GM23338 (cell line): ENCODE measurements at regions not wholly inside any gene's neighbourhood (a gene's known extent, or its start where the extent isn't known, plus 50 kb on each side); places are given as distances from the start of the nearest gene placed in this dataset.

ENCODE experiments used
- ATAC-seq: fragments of 200-7000 bp; cut with Tn5 transposase; 3 replicates; pipeline ENCODE4 v1.9.1; 2020
- DNase-seq: peaks from one replicate; pipeline ENCODE4 v3.0.0-alpha.2; 2015; ENCODE audit warnings: low spot score
- H2AFZ ChIP-seq: fragments of 200-600 bp; sonication (generic); 2 replicates; pipeline ENCODE4 v1.8.0; 2016; ENCODE audit warnings: antibody characterized with exemption, mild to moderate bottlenecking, moderate library complexity
- H3F3A ChIP-seq: fragments of 200-600 bp; sonication (generic); replicated peaks from 2 replicates; pipeline ENCODE4 v1.8.0; 2017; ENCODE audit warnings: antibody characterized with exemption, mixed run types, low read depth
- H3K27ac ChIP-seq: fragments of 200-600 bp; sonication (generic); 2 replicates; pipeline ENCODE4 v1.6.1; 2016; ENCODE audit warnings: low read depth
- H3K27me3 ChIP-seq: fragments of 200-600 bp; sonication (generic); 2 replicates; pipeline ENCODE4 v1.8.0; 2016; ENCODE audit warnings: mild to moderate bottlenecking, mixed run types, moderate library complexity; ENCODE audit not compliant: insufficient read depth
- H3K36me3 ChIP-seq: fragments of 200-600 bp; sonication (generic); 2 replicates; pipeline ENCODE4 v1.8.0; 2016; ENCODE audit warnings: mild to moderate bottlenecking; ENCODE audit not compliant: insufficient read depth
- H3K4me1 ChIP-seq: fragments of 200-600 bp; sonication (generic); 2 replicates; pipeline ENCODE4 v1.8.0; 2016; ENCODE audit warnings: mild to moderate bottlenecking, moderate library complexity; ENCODE audit not compliant: insufficient read depth
- H3K4me2 ChIP-seq: fragments of 200-600 bp; sonication (generic); 2 replicates; pipeline ENCODE4 v1.7.1; 2017; ENCODE audit warnings: mixed run types
- H3K4me3 ChIP-seq: fragments of 200-600 bp; sonication (generic); 2 replicates; pipeline ENCODE4 v1.6.1; 2016; ENCODE audit warnings: mixed run types
- H3K79me2 ChIP-seq: fragments of 200-600 bp; sonication (generic); replicated peaks from 2 replicates; pipeline ENCODE4 v1.8.0; 2017; ENCODE audit warnings: mild to moderate bottlenecking; ENCODE audit not compliant: insufficient read depth
- H3K9me2 ChIP-seq: fragments of 200-600 bp; sonication (generic); 2 replicates; pipeline ENCODE4 v1.8.0; 2017; ENCODE audit not compliant: insufficient read depth
- H4K20me1 ChIP-seq: fragments of 200-600 bp; sonication (generic); replicated peaks from 2 replicates; pipeline ENCODE4 v1.8.0; 2017; ENCODE audit warnings: mild to moderate bottlenecking; ENCODE audit not compliant: insufficient read depth
- H3K27ac Mint-ChIP-seq: 2 replicates; pipeline ENCODE4 v1.8.0; 2020; ENCODE audit warnings: inconsistent platforms, mild to moderate bottlenecking, moderate library complexity, mixed read lengths
- H3K27me3 Mint-ChIP-seq: 3 replicates; pipeline ENCODE4 v1.8.0; 2022; ENCODE audit warnings: low read depth, mild to moderate bottlenecking, moderate library complexity, mixed read lengths, inconsistent platforms; ENCODE audit not compliant: insufficient read depth, poor library complexity
- H3K36me3 Mint-ChIP-seq: 3 replicates; pipeline ENCODE4 v1.8.0; 2021; ENCODE audit warnings: low read depth, mild to moderate bottlenecking, inconsistent platforms, moderate library complexity, mixed read lengths
- H3K4me1 Mint-ChIP-seq: 3 replicates; pipeline ENCODE4 v1.8.0; 2020; ENCODE audit warnings: mild to moderate bottlenecking, inconsistent platforms, mixed read lengths
- H3K4me3 Mint-ChIP-seq: 3 replicates; pipeline ENCODE4 v1.8.0; 2021; ENCODE audit warnings: moderate library complexity, mild to moderate bottlenecking, inconsistent platforms, mixed read lengths
- H3K9me3 Mint-ChIP-seq: 3 replicates; pipeline ENCODE4 v1.8.0; 2020; ENCODE audit warnings: moderate library complexity, mild to moderate bottlenecking, inconsistent platforms, mixed read lengths
- STAT1 ChIP-seq: IDR thresholded peaks from one replicate; pipeline ENCODE4 v1.6.1; 2016; ENCODE audit warnings: antibody characterized with exemption; ENCODE audit not compliant: unreplicated experiment
- ZNF114 ChIP-seq: fragments of 250-450 bp; sonication (Bioruptor Pico); IDR thresholded peaks from 2 replicates; pipeline ENCODE4 v1.5.0; 2020; ENCODE audit warnings: mild to moderate bottlenecking, moderate library complexity
- TF ChIP-seq, protein P1 (sequence below): IDR thresholded peaks from one replicate; pipeline ENCODE4 v1.6.1; 2018; ENCODE audit warnings: antibody characterized with exemption; ENCODE audit not compliant: unreplicated experiment

DNA sequence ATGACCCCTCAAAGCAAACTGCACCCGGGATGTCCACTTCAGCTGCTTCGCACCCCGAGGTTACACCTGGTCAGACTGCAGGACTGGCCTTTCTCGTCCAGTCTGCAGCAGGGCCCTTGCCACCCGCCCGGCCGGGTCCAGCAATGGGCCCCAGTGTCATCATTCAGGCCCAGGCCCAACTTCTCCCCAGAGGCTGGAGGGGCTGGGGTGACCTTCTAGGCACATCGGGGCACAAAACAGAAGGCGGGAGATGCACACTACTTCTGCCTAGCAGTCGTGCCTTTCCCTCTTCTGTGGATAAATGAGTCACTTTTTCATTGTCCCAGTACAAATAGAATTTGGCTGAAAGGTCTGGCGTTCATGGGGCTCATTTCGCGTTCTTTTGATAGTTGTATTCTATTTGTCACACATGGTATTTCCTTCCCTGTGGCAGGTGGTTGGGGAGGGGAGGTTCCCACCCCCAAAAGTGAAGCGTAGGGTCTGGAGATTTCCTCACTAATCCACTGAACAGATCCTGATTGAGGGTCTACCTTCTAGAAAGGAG lies 56.9 kb upstream of the ID2 start:
- Mint-ChIP-seq H3K4me3 (no peak overlapping the region), H3K27me3 (peaks cover 5% of the 10 kb centered on the region), H3K36me3 (no peaks in the 10 kb centered on the region), H3K4me1 (peaks cover 7% of the 10 kb centered on the region; the same call in 1 of the 3 replicates), H3K9me3 (no peaks in the 10 kb centered on the region; the same call in 2 of the 3 replicates), H3K27ac (no peak overlapping the region)
- H3K27ac ChIP-seq, result no peak overlapping the region
- no peaks in the 10 kb centered on the region for H3K36me3 ChIP-seq
- H3F3A ChIP-seq, result no peaks in the 10 kb centered on the region
- H3K4me1 ChIP-seq, result no peaks in the 10 kb centered on the region
- no peak overlapping the region for H3K4me3 ChIP-seq
- TF ChIP-seq ZNF114 (CRISPR knock-in tag) (no peak), STAT1 (no peak)
- H4K20me1 ChIP-seq, result no peaks in the 10 kb centered on the region
- ATAC-seq, result no peak
- no peaks in the 10 kb centered on the region for H3K9me2 ChIP-seq
- DNase-seq, result no peak
- no peak overlapping the region for H2AFZ ChIP-seq
- H3K4me2 ChIP-seq, result no peak overlapping the region
- no peaks in the 10 kb centered on the region for H3K79me2 ChIP-seq
- no peaks in the 10 kb centered on the region for H3K27me3 ChIP-seq

DNA sequence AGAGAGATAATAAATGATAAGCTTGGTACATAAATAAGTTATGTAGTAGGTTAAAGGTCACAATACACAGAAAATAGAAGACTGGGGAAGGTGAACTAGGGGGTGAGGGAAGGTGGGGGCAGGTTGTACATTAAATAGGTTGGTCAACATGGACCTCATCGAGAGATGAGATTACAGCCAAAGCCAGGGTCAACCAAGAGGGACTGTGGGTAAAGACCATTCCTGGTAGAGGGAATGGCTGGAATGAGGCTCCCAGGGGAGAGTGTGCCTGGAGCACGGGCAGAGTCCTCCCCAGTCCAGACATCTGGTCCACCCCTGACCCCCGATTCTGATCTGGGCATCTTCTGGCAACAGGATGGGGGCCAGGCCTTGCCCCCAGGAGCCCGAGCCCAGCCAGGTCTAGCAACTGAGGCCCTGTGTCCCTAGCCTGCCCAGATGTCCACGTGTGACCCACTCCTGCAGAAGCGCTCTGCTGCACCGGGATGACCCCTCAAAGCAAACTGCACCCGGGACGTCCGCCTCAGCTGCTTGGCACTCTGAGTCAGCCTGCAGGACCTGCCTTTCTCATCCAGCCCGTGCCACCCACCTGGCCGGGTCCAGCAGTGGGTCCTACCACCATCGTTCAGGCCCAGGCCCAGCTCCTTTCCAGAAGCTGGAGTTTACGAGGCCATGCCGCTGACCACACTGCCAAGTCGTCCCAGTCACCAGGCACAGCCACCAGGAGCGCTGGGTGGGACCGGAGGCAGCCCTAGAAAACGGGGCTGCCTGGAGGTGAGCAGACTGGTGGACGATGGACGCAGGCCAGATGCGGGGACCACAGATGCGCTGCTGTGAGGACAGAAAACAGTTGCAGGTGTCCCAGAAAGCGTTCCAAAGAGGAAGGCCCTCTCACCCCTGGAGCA lies 56.2 kb upstream of the ID2 start:
- H3K27me3 Mint-ChIP-seq, result peaks cover 1% of the 10 kb centered on the region
- no peak overlapping the region for H3K27ac Mint-ChIP-seq
- no peak for ATAC-seq

More for the DNA sequence above, 56.2 kb upstream of the ID2 start:
- no peaks in the 10 kb centered on the region for H3F3A ChIP-seq
- H3K9me2 ChIP-seq, result no peaks in the 10 kb centered on the region
- no peak overlapping the region for H2AFZ ChIP-seq
- no peaks in the 10 kb centered on the region for H4K20me1 ChIP-seq
- Mint-ChIP-seq H3K4me3 (no peak overlapping the region), H3K4me1 (peaks cover 7% of the 10 kb centered on the region; the same call in 1 of the 3 replicates), H3K9me3 (no peaks in the 10 kb centered on the region; the same call in 2 of the 3 replicates), H3K36me3 (no peaks in the 10 kb centered on the region)
- H3K27me3 ChIP-seq, result no peaks in the 10 kb centered on the region
- no peak overlapping the region for H3K4me3 ChIP-seq
- DNase-seq, result no peak
- no peaks in the 10 kb centered on the region for H3K79me2 ChIP-seq
- H3K27ac ChIP-seq, result no peak overlapping the region
- TF ChIP-seq, protein P1, sequence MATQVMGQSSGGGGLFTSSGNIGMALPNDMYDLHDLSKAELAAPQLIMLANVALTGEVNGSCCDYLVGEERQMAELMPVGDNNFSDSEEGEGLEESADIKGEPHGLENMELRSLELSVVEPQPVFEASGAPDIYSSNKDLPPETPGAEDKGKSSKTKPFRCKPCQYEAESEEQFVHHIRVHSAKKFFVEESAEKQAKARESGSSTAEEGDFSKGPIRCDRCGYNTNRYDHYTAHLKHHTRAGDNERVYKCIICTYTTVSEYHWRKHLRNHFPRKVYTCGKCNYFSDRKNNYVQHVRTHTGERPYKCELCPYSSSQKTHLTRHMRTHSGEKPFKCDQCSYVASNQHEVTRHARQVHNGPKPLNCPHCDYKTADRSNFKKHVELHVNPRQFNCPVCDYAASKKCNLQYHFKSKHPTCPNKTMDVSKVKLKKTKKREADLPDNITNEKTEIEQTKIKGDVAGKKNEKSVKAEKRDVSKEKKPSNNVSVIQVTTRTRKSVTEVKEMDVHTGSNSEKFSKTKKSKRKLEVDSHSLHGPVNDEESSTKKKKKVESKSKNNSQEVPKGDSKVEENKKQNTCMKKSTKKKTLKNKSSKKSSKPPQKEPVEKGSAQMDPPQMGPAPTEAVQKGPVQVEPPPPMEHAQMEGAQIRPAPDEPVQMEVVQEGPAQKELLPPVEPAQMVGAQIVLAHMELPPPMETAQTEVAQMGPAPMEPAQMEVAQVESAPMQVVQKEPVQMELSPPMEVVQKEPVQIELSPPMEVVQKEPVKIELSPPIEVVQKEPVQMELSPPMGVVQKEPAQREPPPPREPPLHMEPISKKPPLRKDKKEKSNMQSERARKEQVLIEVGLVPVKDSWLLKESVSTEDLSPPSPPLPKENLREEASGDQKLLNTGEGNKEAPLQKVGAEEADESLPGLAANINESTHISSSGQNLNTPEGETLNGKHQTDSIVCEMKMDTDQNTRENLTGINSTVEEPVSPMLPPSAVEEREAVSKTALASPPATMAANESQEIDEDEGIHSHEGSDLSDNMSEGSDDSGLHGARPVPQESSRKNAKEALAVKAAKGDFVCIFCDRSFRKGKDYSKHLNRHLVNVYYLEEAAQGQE, result no peak
- no peak overlapping the region for H3K4me2 ChIP-seq
- no peaks in the 10 kb centered on the region for H3K36me3 ChIP-seq
- H3K4me1 ChIP-seq, result no peaks in the 10 kb centered on the region
